AG09319 (cell line): ENCODE measurements at regions not wholly inside any gene's neighbourhood (a gene's known extent, or its start where the extent isn't known, plus 50 kb on each side); places are given as distances from the start of the nearest gene placed in this dataset.

Source experiments
- DNase-seq: peaks from one replicate; pipeline ENCODE4 v3.0.0-alpha.2; 2010; ENCODE audit warnings: low read depth; ENCODE audit errors: extremely low read depth
- CTCF ChIP-seq: IDR thresholded peaks from 2 replicates; pipeline ENCODE4 v1.5.1; 2011; ENCODE audit warnings: low read depth, mild to moderate bottlenecking, inconsistent platforms, low read length, moderate library complexity

GRCh38 chr18:44136326-44136725 is 544.4 kb upstream of the SETBP1 start:
- TF ChIP-seq CTCF: no peak
- DNase-seq: no peak

- no peak for DNase-seq
- TF ChIP-seq CTCF: no peak
Observed at GRCh38 chr18:44143072-44143471, 537.6 kb upstream of the SETBP1 start.

- no peak for DNase-seq
- TF ChIP-seq CTCF: no peak
Observed at GRCh38 chr18:44149706-44150105, 531.0 kb upstream of the SETBP1 start.

- TF ChIP-seq CTCF: no peak
- DNase-seq: no peak
Observed at GRCh38 chr18:44153981-44154380, 526.7 kb upstream of the SETBP1 start.

- DNase-seq: no peak
- no peak for TF ChIP-seq CTCF
Observed at GRCh38 chr18:44156126-44156525, 524.6 kb upstream of the SETBP1 start.

GRCh38 chr18:44156776-44157335 is 523.8 kb upstream of the SETBP1 start:
- no peak for DNase-seq
- no peak for TF ChIP-seq CTCF

GRCh38 chr18:44170208-44170880 is 510.3 kb upstream of the SETBP1 start:
- DNase-seq: no peak

More at GRCh38 chr18:44170208-44170880, 510.3 kb upstream of the SETBP1 start:
- no peak for TF ChIP-seq CTCF
